ENCODE measurements at regions not wholly inside any gene's neighbourhood (a gene's known extent, or its start where the extent isn't known, plus 50 kb on each side); places are given as distances from the start of the nearest gene placed in this dataset.
A peak's percentile ranks its signal among the peaks of the same experiment; 100 is the strongest.

DNA sequence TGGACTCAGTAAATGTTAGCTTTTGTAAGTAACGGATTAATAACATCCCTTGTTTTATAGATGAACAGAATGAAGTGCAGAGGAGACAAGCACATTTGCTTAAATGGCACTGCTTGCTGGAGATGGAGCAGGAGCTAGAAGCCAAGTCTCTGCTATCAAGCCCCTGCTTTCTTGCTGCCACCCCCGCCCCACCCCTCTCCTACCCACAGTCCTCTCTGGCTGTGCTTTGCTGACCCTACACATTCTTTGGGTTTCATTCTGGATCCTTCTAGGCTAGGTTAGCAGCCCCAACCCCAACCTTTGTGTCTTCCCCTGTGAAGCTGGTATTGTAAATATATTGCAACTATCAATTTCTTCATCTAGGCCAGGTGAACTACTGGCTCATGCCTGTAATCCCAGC, 77.5 kb upstream of the CAPZB start:
- no peaks in the 10 kb centered on the region for H3K27me3 ChIP-seq (ENCODE audit: low read depth)
- intact Hi-C loops (cut with DNase I) = no loop called here
- no peaks in the 10 kb centered on the region for H3K9me3 ChIP-seq
- H3K36me3 ChIP-seq = no peaks in the 10 kb centered on the region
- peak overlapping the region; percentile 69 for H3K27ac ChIP-seq
- ATAC-seq (no peak), DNase-seq (no peak)
- H3K4me3 ChIP-seq = no peak overlapping the region
- no peaks in the 10 kb centered on the region for H3K4me1 ChIP-seq
- no peak for TF ChIP-seq CTCF (IDR thresholded peaks at IDR 0.05)

DNA sequence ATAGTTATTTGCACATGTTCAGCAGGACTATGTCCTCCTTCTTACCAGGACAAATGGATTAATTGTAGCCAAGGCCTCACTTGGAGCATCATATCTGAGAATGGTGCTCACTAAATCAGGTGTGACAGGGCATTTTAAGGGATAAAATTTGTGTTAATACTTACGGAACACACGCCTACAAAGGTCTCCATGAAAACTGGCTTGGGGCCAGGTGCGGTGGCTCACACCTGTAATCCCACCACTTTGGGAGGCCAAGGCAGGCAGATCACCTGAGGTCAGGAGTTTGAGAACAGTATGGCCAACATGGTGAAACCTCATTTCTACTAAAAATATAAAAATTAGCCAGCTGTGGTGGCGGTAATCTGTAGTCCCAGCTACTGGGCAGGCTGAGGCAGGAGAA, 75.1 kb upstream of the CAPZB start:
- intact Hi-C loops (cut with DNase I) = no loop called here
- Histone ChIP-seq H3K4me3 (no peak overlapping the region), H3K4me1 (no peaks in the 10 kb centered on the region), H3K27me3 (ENCODE audit: low read depth) (no peaks in the 10 kb centered on the region), H3K27ac (no peak overlapping the region), H3K36me3 (no peaks in the 10 kb centered on the region), H3K9me3 (no peaks in the 10 kb centered on the region)
- DNase-seq (no peak), ATAC-seq (no peak)
- TF ChIP-seq CTCF (IDR thresholded peaks at IDR 0.05) = no peak

- Histone ChIP-seq H3K36me3 (no peaks in the 10 kb centered on the region), H3K27ac (no peak overlapping the region), H3K9me3 (no peaks in the 10 kb centered on the region), H3K4me1 (no peaks in the 10 kb centered on the region), H3K4me3 (no peak overlapping the region), H3K27me3 (ENCODE audit: low read depth) (no peaks in the 10 kb centered on the region)
- intact Hi-C loops (cut with DNase I) = no loop called here
- ATAC-seq (no peak), DNase-seq (no peak)
- TF ChIP-seq CTCF (IDR thresholded peaks at IDR 0.05) = no peak
These were observed 74.3 kb upstream of the CAPZB start for GRCh38 chr1:19559641-19560040.

GRCh38 chr1:19557609-19558051, 72.3 kb upstream of the CAPZB start:
- Histone ChIP-seq H3K27ac (no peak overlapping the region), H3K4me3 (no peak overlapping the region), H3K27me3 (ENCODE audit: low read depth) (no peaks in the 10 kb centered on the region), H3K9me3 (no peaks in the 10 kb centered on the region), H3K4me1 (no peaks in the 10 kb centered on the region), H3K36me3 (no peaks in the 10 kb centered on the region)
- intact Hi-C loops (cut with DNase I) = no loop called here
- TF ChIP-seq CTCF (IDR thresholded peaks at IDR 0.05) = no peak
- DNase-seq = no peak
- peak in 1 of 2 donors; percentile 23 for ATAC-seq

DNA sequence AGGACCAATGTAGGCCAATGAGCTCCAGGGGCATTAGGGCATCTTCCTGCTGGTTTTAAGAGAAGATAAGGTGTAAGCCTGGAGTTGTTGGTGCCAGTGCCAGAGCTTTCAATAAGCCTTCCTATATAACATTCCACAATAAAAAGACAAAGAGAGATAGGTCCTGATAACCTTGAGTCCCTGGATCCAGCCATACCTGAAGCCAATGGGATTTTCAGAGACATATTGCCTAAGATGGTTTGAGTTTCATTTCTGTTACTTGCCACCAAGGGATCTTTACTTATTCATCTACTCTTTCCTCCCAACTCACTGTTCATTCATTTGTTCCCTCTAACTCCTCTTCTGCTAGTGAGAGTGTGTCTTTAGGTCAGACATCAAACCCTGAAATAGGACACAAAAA, 68.8 kb upstream of the CAPZB start:
- H3K27me3 ChIP-seq (ENCODE audit: low read depth) = no peaks in the 10 kb centered on the region
- TF ChIP-seq CTCF (IDR thresholded peaks at IDR 0.05) = no peak
- intact Hi-C loops (cut with DNase I) = no loop called here
- DNase-seq (no peak), ATAC-seq (no peak)
- no peaks in the 10 kb centered on the region for H3K36me3 ChIP-seq
- no peak overlapping the region for H3K27ac ChIP-seq
- H3K4me1 ChIP-seq = no peaks in the 10 kb centered on the region
- H3K9me3 ChIP-seq = no peaks in the 10 kb centered on the region
- no peak overlapping the region for H3K4me3 ChIP-seq
